GM03348 (cell line): ENCODE measurements at regions not wholly inside any gene's neighbourhood (a gene's known extent, or its start where the extent isn't known, plus 50 kb on each side); places are given as distances from the start of the nearest gene placed in this dataset.

Experiments used
- DNase-seq: peaks from one replicate; pipeline ENCODE4 v3.0.0; 2012; ENCODE audit warnings: low spot score

DNA sequence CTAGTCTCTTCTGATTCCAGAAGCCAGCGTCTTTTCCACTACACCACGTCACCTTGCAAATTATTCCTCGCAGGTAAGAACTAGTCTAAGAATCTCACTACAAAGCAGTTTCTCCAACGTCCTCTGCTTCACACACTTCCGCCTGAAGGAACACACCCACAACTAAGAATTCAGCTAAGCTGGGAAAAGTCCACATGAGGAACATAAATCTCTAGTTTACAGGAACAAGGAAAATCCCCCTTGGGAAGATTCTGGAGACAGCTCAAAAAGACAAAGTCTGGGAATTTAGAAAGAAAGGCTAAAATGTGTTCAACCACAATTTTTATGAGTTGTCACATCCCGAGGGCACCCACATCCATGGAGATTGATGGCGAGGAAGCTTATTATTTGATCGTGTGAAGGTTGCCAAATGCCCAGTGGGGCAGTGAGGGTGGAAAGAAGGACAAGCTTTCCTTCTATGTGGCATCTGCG is 780.2 kb upstream of the TBX3 start:
- no peak for DNase-seq

DNA sequence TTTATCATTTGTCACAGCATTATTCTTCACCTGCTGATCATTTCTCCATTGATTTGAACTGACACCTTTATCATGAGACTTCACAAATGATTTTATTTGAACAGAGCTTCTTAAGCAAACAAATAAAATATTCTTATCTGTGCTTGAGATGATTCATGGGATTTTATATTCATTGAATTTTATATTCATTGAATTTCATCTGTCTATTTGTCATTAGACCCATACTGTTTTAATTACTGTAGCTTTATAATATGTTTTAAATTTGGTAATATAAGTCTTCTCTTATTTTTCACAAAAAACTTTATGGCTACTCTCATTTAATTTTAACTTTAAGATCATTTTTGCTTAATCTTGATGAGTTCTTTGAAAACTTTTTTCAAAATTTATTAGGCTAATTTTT is 777.4 kb upstream of the TBX3 start:
- no peak for DNase-seq

DNA sequence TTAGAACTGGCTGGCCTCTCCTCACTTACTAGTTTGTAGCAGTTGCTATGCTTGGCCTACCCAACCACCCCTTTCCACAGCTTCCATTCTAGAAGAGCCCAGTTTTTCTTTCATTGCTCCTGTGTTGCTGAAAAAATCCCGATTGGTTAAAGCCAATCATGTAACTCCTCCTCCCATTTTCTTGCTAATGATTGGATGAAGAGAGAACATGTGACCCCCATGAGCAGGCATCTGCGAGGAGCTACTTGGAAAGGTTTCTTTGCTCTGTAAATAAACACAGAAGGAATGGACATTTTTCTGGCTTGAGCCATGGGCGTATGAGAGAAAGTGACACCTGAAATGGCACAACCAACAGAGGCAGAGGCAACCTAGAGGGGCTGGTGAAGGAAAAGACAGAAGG is 773.8 kb upstream of the TBX3 start:
- no peak for DNase-seq

GRCh38 chr12:115456946-115457689 is 773.1 kb upstream of the TBX3 start:
- no peak for DNase-seq

DNA sequence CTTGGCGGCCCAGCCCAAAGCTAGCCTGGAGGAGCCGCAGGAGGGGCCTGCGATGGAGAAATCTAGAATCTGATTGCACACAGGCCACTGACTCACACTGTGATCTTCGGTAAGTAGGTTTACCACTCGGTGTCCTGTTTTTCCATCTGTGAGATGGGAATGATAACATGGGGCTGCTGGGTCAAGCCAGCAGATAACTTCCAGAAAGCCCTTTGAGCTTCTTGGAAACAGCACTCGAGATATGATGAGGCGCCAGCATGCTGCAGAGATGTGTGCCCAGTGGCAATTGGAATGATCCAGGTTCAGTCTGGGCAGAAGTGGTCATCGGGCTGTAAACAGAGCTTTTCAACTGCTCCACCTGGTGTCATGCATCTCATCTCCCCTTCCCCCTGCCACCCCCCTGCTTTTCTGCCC is 771.3 kb upstream of the TBX3 start:
- DNase-seq, result no peak

DNA sequence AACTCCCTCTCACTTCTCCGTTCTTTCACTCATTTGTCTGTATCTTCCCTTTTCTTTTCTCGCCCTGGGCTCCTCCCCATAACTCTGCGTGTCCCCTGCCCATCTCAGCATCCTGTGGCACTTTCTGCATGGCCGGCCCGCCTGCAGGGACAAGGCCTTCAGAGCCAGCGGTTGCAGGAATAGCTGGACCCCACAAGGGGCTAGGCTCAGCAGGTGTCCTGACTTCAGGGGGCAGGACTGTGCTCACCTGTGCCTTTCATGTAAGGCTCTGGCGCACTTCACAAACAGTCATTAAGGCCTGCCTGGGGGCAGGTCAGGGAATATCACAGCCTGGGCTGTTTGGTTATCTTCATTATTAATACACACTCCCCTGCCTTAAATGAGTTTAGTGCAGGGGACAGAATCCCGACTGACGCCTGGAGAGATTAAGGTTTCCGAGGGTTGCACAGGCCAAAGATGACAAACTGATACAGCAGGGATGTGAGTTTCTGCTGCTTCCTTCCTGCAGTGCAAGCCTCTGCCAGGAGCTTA is 768.8 kb upstream of the TBX3 start:
- no peak for DNase-seq

- peak; percentile 72 for DNase-seq
These were observed 768.1 kb upstream of the TBX3 start for GRCh38 chr12:115451780-115452736.

- no peak for DNase-seq
These were observed 767.3 kb upstream of the TBX3 start for GRCh38 chr12:115451151-115451779.

DNA sequence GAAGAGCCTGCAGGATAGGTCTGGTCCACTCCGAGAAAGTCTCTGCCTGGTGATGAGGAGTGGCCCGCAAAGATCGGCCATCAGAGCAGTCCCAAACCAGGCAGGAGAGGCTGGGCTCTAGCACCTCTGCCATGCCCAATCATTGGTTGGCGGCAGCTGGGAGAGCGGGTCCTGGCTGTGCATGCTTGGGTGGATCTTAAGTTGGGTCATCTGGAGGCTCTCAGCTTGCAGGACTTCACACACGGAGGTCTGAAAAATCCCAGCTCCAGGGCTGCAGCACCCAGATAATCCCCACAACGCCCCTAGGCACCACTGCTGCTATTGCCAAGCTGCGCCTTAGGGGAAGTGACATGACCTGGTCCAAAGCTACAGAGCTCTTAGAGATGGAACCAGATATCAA is 766.7 kb upstream of the TBX3 start:
- no peak for DNase-seq

GRCh38 chr12:115450017-115450416 is 766.0 kb upstream of the TBX3 start:
- DNase-seq, result no peak

DNA sequence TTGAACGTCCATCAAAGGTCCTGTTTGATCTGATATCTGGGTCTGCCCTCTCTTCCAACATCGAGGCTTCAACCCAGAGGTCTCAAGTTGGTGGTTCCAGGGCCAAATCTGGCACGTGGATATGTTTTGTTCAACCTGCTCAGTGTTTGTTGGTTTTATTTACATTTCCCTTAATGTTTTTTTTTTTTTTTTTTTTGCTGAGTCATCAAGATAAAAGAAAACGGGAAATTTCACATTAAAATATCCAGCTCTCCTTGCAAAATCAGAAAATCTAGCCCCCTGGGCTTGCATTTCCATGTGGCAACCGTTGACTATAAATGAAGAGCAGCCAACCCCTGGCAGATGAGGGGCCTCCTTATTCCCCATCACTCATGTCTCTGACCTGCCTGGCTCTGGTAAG is 765.6 kb upstream of the TBX3 start:
- DNase-seq, result no peak

DNA sequence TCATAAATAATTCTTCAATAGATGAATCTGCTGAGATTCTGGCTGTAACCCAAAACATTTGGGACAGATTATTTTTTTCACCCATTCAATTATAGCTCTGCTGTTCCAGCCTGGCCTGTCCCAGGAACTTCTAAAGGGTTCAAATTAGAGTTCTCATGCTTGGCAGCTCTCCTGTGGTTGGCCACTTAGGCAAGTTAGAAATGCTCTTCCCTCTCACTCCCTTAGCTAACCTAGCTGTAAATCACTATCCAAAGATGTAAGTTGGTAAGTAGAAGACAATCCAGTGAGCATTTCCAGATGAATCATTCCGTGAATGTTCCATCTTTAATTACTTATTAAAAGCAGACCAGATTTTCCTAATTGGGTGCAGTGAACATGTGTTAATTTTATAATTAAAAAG is 760.4 kb upstream of the TBX3 start:
- DNase-seq, result peak; percentile 63

DNA sequence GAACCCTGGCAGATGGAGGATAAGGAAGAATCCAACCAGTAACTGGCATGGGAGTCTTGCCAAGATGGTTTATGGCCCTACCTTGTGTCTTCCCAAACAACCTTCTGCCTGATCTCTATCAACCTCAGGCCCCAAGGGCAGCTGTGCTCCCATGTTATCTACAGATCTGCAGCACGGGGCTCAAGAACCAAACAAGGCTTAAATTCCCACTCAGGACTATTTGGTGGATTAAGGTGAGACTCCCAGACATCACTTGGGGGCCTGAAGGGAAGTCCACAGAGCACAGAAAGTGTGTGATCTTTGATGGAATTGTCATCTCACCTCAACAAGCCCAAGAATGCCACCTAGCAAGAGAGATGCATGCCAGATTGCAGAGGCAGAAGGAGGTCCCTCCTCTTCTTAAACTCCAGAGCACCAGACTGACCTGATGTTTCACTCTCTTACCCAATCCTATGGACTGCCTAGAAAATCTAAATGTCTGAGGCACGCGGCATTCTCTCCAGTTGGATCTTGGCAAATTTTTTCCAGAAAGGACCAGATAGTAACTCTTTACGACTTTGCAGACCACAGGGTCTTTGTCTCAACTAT is 759.5 kb upstream of the TBX3 start:
- DNase-seq, result no peak

DNA sequence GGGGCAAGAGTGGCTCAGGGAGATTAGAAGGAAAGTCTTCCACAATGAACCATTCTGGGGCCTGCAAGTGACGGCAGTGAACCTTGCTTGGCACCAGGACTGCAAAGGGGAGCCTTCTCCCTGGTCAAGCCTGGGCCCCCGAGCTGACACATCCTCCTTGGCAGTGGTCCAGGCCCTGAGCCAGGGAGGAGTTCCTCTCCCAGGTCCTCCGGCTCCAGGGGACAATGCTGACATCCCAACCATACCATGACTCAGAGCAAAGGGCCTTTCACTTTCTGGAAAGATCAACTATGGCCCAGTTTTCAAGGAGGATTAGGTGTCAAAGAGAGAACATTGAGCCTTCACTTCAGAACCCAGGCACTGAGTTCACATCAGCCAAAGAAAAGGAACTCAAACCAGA is 756.5 kb upstream of the TBX3 start:
- DNase-seq, result peak; percentile 54

DNA sequence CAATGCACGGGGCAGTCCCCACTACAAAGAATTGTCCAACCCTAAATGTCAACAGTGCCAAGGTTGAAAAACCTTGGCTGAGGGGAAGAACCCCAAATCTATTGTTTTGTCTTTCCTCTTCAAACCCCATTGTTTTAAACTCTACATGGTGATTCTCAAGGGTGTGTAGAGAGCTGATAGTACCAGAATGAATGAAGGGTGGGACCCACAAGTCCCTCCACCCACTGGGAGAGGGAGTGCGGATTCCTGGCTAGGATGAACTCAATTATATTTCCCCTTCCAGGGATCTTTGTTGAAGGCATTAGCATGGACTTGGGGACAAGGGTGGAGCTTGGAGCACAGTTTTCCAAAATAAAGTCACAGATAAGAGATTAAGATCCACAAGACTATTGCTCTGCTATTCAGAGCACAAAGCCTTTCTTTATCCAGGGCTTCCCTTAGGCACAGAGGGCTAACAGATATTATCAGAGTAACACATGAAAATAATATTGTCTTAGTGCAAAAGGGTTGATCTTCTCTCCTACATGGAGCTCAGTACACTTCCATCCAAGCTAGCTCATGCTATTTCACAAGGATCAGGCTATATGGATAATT is 755.1 kb upstream of the TBX3 start:
- DNase-seq, result no peak

- no peak for DNase-seq
These were observed 754.3 kb upstream of the TBX3 start for GRCh38 chr12:115438314-115438713.

- DNase-seq, result no peak
These were observed 753.1 kb upstream of the TBX3 start for GRCh38 chr12:115437061-115437567.

DNA sequence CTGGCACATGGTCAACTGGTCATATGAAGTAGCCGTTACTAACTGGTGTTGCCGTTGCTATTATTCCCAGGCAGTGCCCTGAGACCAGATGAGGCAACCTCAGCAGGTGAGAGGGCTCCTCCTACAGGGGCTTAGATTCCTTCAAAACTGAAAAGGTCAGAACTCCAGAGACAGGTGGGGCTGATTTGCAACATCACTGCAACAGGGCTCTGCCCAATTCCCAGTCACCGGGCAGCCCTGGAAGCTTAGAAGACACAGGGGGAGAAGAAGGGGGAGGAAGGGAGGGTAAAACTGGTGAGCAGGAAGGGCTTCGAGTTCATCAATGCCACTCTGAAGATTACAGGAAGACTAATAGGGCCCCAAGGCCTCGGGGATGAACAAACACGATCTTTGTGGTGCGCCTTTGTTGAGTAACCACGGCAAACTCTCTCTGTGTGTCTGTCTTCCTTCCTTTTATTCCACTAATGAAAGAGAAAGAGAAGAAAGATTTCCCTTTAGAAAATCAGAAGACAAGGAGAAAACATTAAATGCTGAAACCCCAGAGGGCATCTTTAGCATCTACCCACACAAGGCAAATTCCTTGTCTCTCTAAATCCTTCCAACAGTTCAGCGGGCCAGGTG is 749.1 kb upstream of the TBX3 start:
- no peak for DNase-seq

DNA sequence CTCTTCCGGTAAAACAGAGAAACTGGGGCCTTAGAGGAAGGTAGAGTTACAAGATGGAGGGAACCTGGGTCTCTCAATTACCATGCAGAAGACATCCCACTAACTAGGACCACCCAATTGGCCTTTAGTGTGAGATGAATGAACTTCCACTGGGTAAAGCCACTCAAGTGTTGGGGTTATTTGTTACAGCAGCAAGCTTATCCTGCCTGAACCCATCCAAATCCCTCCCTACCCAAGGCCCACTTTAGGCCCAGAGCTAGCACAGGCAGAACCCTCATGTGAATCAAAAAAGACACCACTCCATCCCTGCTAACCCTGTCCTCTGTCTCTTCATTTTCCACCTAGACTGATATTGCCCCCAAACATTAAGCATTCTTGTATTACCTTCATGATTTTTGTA is 746.7 kb upstream of the TBX3 start:
- DNase-seq, result no peak

GRCh38 chr12:115426732-115427131 is 742.8 kb upstream of the TBX3 start:
- no peak for DNase-seq

DNA sequence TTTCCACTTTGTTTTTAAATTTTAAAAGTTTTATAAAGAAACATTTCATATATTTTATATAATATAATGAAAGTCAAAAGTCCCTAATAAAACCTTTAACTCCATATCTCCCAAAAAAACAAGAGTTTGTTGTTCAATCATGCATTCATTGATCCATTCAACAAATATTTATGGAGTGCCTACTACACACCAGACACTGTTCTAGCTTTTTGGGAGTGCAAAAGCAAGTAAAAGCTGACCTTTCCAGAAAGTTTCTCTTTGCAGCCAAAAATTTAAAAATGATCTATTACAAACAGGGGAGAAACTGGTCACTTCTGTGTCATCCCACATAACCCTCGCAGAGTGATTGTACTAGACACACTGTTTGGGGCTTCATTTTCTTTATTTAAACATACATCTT is 740.0 kb upstream of the TBX3 start:
- DNase-seq, result no peak
